Progenitor cell of endocrine pancreas (in vitro differentiated cells): ENCODE measurements at regions not wholly inside any gene's neighbourhood (a gene's known extent, or its start where the extent isn't known, plus 50 kb on each side); places are given as distances from the start of the nearest gene placed in this dataset.
A peak's percentile ranks its signal among the peaks of the same experiment; 100 is the strongest.

Source experiments
- DNase-seq: peaks from one replicate; pipeline ENCODE4 v3.0.0; 2021; ENCODE audit warnings: low spot score; ENCODE audit not compliant: unreplicated experiment
- H3K27ac Mint-ChIP-seq: 2 replicates; pipeline ENCODE4 v1.8.0; 2021; ENCODE audit warnings: mild to moderate bottlenecking, moderate library complexity, mixed read lengths
- H3K27me3 Mint-ChIP-seq: 2 replicates; pipeline ENCODE4 v1.8.0; 2021; ENCODE audit warnings: mixed read lengths
- H3K36me3 Mint-ChIP-seq: 2 replicates; pipeline ENCODE4 v1.8.0; 2022; ENCODE audit warnings: mixed read lengths; ENCODE audit not compliant: insufficient read depth
- H3K4me1 Mint-ChIP-seq: 2 replicates; pipeline ENCODE4 v1.8.0; 2021; ENCODE audit warnings: low read depth, mixed read lengths
- H3K4me3 Mint-ChIP-seq: 2 replicates; pipeline ENCODE4 v1.8.0; 2021; ENCODE audit warnings: low read depth, mild to moderate bottlenecking, moderate library complexity, mixed read lengths
- H3K9me3 Mint-ChIP-seq: 2 replicates; pipeline ENCODE4 v1.8.0; 2021; ENCODE audit warnings: low read depth, mixed read lengths
- TF ChIP-seq, protein P1 (sequence below): fragments of 200-600 bp; sonication (generic); IDR thresholded peaks from one replicate; pipeline ENCODE4 v1.5.0; 2021; ENCODE audit warnings: antibody characterized with exemption, mild to moderate bottlenecking; ENCODE audit not compliant: unreplicated experiment

GRCh38 chr14:22099942-22100763 lies 426.5 kb upstream of the OR4E1 start:
- H3K27me3 Mint-ChIP-seq, result peaks cover 17% of the 10 kb centered on the region

GRCh38 chr14:22098435-22098834 lies 424.8 kb upstream of the OR4E1 start:
- peaks cover 12% of the 10 kb centered on the region for H3K27me3 Mint-ChIP-seq
- H3K4me1 Mint-ChIP-seq, result no peaks in the 10 kb centered on the region
- DNase-seq, result no peak
- no peaks in the 10 kb centered on the region for H3K9me3 Mint-ChIP-seq
- H3K27ac Mint-ChIP-seq, result no peak overlapping the region
- no peaks in the 10 kb centered on the region for H3K36me3 Mint-ChIP-seq
- TF ChIP-seq, protein P1, sequence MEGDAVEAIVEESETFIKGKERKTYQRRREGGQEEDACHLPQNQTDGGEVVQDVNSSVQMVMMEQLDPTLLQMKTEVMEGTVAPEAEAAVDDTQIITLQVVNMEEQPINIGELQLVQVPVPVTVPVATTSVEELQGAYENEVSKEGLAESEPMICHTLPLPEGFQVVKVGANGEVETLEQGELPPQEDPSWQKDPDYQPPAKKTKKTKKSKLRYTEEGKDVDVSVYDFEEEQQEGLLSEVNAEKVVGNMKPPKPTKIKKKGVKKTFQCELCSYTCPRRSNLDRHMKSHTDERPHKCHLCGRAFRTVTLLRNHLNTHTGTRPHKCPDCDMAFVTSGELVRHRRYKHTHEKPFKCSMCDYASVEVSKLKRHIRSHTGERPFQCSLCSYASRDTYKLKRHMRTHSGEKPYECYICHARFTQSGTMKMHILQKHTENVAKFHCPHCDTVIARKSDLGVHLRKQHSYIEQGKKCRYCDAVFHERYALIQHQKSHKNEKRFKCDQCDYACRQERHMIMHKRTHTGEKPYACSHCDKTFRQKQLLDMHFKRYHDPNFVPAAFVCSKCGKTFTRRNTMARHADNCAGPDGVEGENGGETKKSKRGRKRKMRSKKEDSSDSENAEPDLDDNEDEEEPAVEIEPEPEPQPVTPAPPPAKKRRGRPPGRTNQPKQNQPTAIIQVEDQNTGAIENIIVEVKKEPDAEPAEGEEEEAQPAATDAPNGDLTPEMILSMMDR, result no peak
- no peak overlapping the region for H3K4me3 Mint-ChIP-seq

More at GRCh38 chr14:22099942-22100763, 426.5 kb upstream of the OR4E1 start:
- H3K27ac Mint-ChIP-seq, result no peak overlapping the region
- H3K4me3 Mint-ChIP-seq, result no peak overlapping the region
- H3K4me1 Mint-ChIP-seq, result no peaks in the 10 kb centered on the region
- no peaks in the 10 kb centered on the region for H3K9me3 Mint-ChIP-seq
- DNase-seq, result peak; percentile 38
- no peaks in the 10 kb centered on the region for H3K36me3 Mint-ChIP-seq
- TF ChIP-seq, protein P1, result peak; percentile 79

GRCh38 chr14:22097586-22098292 lies 424.1 kb upstream of the OR4E1 start:
- no peak for DNase-seq
- no peaks in the 10 kb centered on the region for H3K36me3 Mint-ChIP-seq
- no peaks in the 10 kb centered on the region for H3K4me1 Mint-ChIP-seq
- no peak overlapping the region for H3K4me3 Mint-ChIP-seq
- no peak overlapping the region for H3K27ac Mint-ChIP-seq
- TF ChIP-seq, protein P1, result no peak
- peaks cover 15% of the 10 kb centered on the region for H3K27me3 Mint-ChIP-seq
- H3K9me3 Mint-ChIP-seq, result no peaks in the 10 kb centered on the region

DNA sequence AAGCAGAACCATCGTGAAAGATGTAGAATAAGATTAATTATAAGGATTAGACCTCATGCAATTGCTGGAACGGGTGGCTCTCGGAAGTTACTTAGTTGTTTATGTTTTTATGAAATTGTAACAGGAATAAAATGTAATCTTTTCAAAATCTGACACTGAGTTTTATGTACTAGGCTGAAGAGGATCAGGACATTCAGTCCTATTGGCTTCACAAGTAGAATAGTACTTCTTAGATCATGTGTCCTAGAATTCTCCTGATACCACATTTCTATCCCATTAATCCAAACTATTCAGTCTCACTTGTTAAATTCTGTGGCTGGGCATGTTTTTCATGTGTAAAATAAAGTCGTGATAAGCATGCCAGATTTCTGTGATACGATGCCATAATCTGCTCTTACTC lies 423.5 kb upstream of the OR4E1 start:
- Mint-ChIP-seq H3K27me3 (peaks cover 15% of the 10 kb centered on the region), H3K4me3 (no peak overlapping the region), H3K9me3 (no peaks in the 10 kb centered on the region), H3K4me1 (no peaks in the 10 kb centered on the region), H3K27ac (no peak overlapping the region), H3K36me3 (no peaks in the 10 kb centered on the region)
- TF ChIP-seq, protein P1, result no peak
- DNase-seq, result no peak

- TF ChIP-seq, protein P1, result no peak
- H3K4me1 Mint-ChIP-seq, result no peaks in the 10 kb centered on the region
- no peaks in the 10 kb centered on the region for H3K36me3 Mint-ChIP-seq
- no peaks in the 10 kb centered on the region for H3K9me3 Mint-ChIP-seq
- H3K27ac Mint-ChIP-seq, result no peak overlapping the region
- no peak overlapping the region for H3K4me3 Mint-ChIP-seq
- DNase-seq, result no peak
- H3K27me3 Mint-ChIP-seq, result peaks cover 15% of the 10 kb centered on the region
These were observed 422.9 kb upstream of the OR4E1 start for GRCh38 chr14:22096514-22096895.
